Left cardiac atrium (tissue), 4 donors: ENCODE measurements at regions not wholly inside any gene's neighbourhood (a gene's known extent, or its start where the extent isn't known, plus 50 kb on each side); places are given as distances from the start of the nearest gene placed in this dataset.
A peak's percentile ranks its signal among the peaks of the same experiment; 100 is the strongest.
"Not testable (repeated sequence)": the region's sequence is repeated elsewhere in the genome, so short reads cannot be mapped to it uniquely, and the experiment has no call there.

Source experiments
- ATAC-seq, 2 donors: fragments of 200-7000 bp; cut with Tn5 transposase; one replicate each; pipeline ENCODE4 v1.9.1; 2020; ENCODE audit warnings: mild to moderate bottlenecking in 2 of 2, moderate library complexity in 2 of 2
- DNase-seq: peaks from one replicate; pipeline ENCODE4 v3.0.0-alpha.2; 2020
- intact Hi-C, 2 donors: fragments of 100-400 bp; cut with DNase I; formaldehyde crosslinking; loops; one replicate each; pipeline versions ENCODE4 v1.14.1 to v1.15.1; 2022 to 2023
- donor health status: DM: no; HTN: yes; CAD: no.
- donor health status: DM: no; HTN: yes; CAD: no; lungs with severe emphysema.
- donor health status: DM: yes; HTN: yes; CAD: no.
- donor health status: Dilated cardiomyopathy.

DNA sequence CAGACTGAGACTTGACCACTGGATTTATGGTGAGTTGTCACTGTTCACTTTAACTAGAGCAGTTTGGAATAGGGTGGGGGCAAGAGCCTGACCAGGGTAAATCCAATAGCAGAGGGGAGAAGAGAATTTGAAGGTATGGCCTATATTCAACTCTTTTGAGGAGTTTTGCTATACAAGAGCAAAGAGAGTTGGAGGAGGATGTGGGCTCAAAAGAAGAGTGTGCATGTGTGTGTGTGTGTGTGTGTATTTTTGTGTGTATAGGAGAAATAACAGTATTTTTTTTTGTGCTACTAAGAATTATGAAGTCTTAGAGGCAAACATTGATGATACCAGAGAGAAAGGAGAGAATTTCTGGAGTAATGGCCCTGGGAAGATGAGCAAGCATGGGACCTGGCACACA, 164.8 kb upstream of the JUN start:
- no peak for ATAC-seq
- DNase-seq, result no peak
- intact Hi-C loops, result no loop called here

- no peak for DNase-seq
- ATAC-seq, result no peak
- intact Hi-C loops, result no loop called here
Measured at GRCh38 chr1:58949551-58950220, 165.8 kb upstream of the JUN start.

DNA sequence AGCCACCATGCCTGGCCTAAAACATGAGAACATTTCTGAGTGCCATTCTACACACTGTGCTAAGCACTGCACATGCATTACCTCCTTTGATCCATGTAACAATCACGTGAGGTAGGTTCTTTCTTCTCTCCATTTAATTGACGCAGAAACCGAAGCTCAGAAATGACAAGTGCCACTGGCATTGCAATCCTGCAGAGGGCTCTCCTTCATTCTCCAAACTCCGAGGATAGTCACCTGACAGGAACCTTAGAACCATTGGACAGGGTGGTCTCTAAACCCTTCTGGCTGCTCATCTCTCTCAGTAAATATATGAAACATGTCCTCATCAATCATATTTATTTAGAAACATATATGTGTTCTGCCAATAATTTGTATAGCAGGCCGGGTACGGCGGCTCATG, 167.1 kb upstream of the JUN start:
- intact Hi-C loops, result no loop called here
- DNase-seq (no peak), ATAC-seq (no peak)

DNA sequence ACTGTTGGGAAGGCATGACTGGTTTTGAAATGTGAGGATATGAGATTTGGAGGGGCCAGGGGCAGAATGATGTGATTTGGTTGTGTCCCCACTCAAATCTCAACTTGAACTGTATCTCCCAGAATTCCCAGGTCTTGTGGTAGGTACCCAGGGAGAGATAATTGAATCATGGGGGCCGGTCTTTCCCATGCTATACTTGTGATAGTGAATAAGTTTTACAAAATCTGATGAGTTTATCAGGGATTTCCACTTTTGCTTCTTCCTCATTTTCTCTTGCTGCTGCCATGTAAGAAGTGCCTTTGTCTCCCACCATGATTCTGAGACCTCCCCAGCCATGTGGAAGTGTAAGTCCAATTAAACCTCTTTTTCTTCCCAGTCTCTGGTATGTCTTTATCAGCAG, 170.1 kb upstream of the JUN start:
- intact Hi-C loops, DNase-seq, ATAC-seq: not testable (repeated sequence)

DNA sequence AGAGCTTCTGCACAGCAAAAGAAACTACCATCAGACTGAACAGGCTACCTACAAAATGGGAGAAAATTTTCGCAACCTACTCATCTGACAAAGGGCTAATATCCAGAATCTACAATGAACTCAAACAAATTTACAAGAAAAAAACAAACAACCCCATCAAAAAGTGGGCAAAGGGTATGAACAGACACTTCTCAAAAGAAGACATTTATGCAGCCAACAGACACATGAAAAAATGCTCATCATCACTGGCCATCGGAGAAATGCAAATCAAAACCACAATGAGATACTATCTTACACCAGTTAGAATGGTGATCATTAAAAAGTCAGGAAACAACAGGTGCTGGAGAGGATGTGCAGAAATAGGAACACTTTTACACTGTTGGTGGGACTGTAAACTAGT, 179.4 kb upstream of the JUN start:
- ATAC-seq, intact Hi-C loops, DNase-seq: not testable (repeated sequence)

DNA sequence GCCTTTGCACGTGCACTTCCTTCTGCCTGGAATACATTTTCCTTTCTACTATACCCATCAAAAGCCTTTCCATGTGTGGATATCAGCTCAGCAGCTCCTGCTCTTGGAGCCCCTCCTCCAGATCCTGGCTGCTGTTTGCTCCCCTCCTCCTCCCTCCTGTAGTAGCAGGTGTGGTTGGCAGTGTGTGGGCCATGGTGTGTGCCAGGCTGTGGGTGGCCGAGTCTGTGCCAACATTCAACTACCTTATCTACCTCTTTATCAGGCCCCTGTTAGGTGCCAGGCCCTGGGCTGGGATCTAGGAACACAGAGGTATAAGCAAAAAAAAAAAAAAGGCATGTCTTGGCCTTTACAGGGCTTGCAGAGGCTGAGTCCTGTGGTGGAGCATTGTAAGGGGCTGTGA, 180.6 kb upstream of the JUN start:
- DNase-seq, result no peak

DNA sequence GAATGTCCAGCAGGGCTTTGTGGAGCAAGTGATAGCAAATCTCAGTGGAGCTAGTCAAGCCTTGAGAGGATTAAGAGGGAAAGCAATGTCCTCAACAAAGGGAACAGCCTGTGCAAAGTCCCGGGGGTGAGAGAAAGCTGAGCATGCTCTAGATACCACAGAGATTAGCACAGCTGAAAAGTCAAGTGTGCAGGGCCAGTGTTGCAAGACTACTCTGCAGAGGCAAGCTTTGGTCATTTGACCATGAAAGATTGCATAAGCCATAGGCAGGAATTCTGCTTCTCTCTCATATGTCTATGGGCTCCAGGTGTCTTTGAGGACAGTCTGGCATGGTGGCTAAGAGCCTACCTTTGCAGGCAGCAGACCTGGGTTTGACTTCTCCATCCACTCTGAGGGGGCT, 181.0 kb upstream of the JUN start:
- DNase-seq (no peak), ATAC-seq (peak in 1 of 2 donors; percentile 32)
- intact Hi-C loops, result no loop called here

More for the DNA sequence above, 180.6 kb upstream of the JUN start:
- no peak for ATAC-seq
- intact Hi-C loops, result no loop called here

- intact Hi-C loops, result no loop called here
- DNase-seq (no peak), ATAC-seq (no peak)
Measured at GRCh38 chr1:58966103-58966916, 182.5 kb upstream of the JUN start.

DNA sequence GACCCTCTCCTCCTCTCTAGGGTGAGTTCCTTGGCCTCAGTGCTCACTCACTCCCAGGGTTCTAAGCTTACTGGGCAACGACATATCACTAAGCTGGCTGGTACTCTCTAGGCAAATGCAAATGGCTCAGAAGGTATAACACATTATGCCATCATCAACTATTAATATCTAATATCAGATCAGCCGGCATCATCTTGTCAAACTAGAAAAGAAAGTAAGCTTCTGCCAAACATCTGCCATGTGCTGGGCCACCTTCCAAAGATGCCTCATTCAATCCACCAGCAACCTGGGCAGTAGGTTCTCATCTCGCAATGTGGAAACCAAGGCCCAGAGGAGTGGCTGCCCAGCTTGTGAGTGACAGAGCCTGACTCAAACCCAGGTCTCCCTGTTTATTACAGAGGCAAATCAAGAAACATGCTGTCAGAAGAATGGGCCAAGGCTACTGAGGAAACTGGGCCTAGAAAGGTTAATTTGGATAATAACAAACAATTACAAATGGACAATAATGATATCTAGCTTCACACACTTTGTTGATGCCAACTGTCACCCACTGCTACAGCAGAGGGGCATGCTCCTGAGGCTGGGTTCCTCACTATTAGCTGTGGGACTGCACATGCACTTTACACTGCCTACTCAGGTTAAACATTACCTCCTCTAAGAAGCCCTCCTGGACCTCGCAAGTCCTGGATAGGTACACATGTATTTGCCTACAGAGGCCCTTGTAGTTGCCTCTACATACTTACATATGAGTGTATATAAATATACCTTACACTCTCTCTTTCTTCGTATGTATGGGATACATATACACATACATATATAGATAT, 183.3 kb upstream of the JUN start:
- no peak for ATAC-seq
- no peak for DNase-seq
- intact Hi-C loops, result no loop called here

- peak; percentile 81 to 91 for ATAC-seq
- DNase-seq, result peak; percentile 85
- intact Hi-C loops, result no loop called here
Measured at GRCh38 chr1:58968360-58968952, 184.6 kb upstream of the JUN start.

- DNase-seq, intact Hi-C loops, ATAC-seq: not testable (repeated sequence)
Measured at GRCh38 chr1:58969176-58969575, 185.3 kb upstream of the JUN start.

GRCh38 chr1:58971629-58972140, 187.8 kb upstream of the JUN start:
- ATAC-seq (peak in 1 of 2 donors; percentile 32), DNase-seq (peak; percentile 36)
- intact Hi-C loops, result no loop called here

- ATAC-seq (no peak), DNase-seq (no peak)
- intact Hi-C loops, result no loop called here
Measured at GRCh38 chr1:58975888-58976287, 192.0 kb upstream of the JUN start.

DNA sequence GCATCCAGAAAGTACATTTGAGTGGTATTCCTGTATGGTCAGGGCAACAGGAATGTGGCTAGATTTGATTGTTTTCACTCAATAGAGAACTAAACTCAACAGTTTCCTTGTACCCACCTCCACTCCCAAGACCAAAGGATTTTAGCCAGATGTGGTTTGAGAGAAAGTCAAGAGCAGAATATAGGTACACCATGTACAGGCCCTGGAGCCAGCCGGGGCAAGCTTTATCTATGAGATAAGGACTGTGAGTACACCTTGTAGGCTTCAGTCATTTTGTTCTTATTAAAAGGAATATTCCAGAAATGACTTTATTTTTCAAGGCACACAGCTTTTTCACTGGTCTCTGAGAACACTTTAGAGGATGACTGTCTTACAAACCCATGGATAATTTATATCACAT, 192.4 kb upstream of the JUN start:
- DNase-seq (no peak), ATAC-seq (no peak)
- intact Hi-C loops, result no loop called here

DNA sequence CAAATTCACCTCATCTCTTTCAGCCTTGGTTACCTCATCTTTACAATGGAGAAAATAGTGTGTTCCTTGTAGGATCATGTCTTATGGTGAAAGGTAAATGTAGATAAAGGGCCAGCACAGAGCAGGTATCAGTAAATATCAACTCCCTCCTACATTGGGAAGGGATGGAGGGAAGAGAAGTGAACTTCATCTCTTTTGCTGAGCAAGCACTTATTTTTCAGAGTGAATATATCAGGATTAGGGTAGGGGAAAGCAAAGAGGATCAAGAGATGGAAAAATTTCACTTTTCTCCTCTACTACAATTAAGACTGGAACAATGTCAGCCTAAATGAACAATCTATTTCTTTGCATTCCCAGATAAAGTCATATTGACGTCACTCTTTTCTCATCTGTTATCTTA, 193.8 kb upstream of the JUN start:
- ATAC-seq, result no peak
- intact Hi-C loops, result no loop called here

GRCh38 chr1:58978096-58978495, 194.2 kb upstream of the JUN start:
- DNase-seq (no peak), ATAC-seq (no peak)
- intact Hi-C loops, result no loop called here

More for the DNA sequence above, 193.8 kb upstream of the JUN start:
- DNase-seq, result no peak

DNA sequence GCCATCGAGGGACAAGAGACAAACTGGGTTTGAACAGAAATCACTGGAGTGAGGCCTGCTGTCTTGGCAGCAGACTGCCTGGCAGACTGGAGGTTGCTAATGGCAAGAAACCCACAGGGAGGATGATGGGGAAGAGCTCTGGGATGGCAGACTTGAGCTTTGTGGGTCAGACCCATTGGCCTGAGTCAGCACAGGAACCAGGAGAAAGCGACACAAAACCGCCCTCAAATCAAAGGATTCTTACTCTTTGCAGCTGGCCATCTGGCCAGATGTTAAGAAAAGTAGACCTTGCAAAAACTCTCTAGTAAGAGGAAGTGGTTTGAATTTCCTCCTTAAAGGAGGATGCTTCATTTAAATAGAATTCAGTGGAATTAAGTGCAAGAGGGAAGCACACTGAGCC, 195.2 kb upstream of the JUN start:
- DNase-seq (no peak), ATAC-seq (peak; percentile 23 to 55)
- intact Hi-C loops, result no loop called here

DNA sequence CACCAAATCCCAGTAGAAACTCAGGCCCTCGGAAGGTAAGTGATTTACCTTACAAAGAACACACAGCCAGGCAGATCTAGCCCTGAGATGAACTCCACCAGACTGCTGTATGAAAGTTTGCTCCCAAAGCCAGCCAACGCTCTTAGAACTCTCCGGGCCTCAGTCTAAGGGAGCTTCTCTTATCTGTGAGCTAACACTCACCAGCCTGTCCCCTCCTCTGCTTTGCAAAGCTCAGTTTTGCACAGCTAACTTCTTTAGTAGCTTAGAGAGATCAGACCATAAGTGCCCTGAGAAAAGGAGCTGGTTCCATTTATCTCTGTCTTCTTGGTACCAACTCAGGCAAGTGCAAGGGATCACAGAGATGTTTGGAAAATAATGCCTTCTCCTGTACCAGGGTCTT, 195.8 kb upstream of the JUN start:
- DNase-seq, result no peak
- no peak for ATAC-seq
- intact Hi-C loops, result no loop called here

DNA sequence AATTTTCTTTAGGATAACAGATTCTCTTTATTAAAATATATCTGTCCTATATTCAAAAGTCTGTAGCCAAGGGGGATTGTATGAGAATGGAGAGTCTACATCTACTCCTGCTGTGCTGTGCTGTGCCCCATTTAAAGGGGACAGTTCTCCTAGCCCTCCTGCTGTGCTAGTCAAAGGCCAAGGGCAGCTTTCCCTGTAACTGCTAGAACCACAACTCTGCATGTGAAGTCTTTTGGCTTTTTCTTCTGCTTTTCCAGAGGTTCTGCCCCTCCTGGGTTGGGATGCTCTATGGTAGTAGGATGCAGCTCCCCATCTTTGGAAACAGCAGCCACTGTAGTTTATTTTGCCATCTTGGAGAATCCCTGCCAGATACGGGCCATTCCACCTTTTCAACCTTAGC, 197.5 kb upstream of the JUN start:
- ATAC-seq (no peak), DNase-seq (no peak)
- intact Hi-C loops, result no loop called here
